ENCODE measurements at regions not wholly inside any gene's neighbourhood (a gene's known extent, or its start where the extent isn't known, plus 50 kb on each side); places are given as distances from the start of the nearest gene placed in this dataset.
A peak's percentile ranks its signal among the peaks of the same experiment; 100 is the strongest.
"Not testable (repeated sequence)": the region's sequence is repeated elsewhere in the genome, so short reads cannot be mapped to it uniquely, and the experiment has no call there.

GRCh38 chr4:132809298-132810032 is 339.6 kb upstream of the PCDH10 start:
- Histone ChIP-seq H3K4me3 (no peak overlapping the region), H3K36me3 (ENCODE audit: control insufficient read depth in 4 of 4, insufficient read depth in 4 of 4, low read length in 4 of 4) (no peaks in the 10 kb centered on the region), H3K27ac (ENCODE audit: low read depth in 1 of 2, low read length in 1 of 2) (no peak overlapping the region), H3K4me1 (ENCODE audit: control insufficient read depth in 5 of 5, insufficient read depth in 5 of 5, low read length in 5 of 5) (no peaks in the 10 kb centered on the region), H3K27me3 (ENCODE audit: control insufficient read depth in 3 of 3, insufficient read depth in 3 of 3, low read length in 2 of 3) (no peaks in the 10 kb centered on the region), H3K9ac (ENCODE audit: insufficient read depth in 1 of 2, low read length in 2 of 2) (no peak overlapping the region), H3K9me3 (ENCODE audit: control insufficient read depth in 4 of 4, insufficient read depth in 3 of 4, low read length in 3 of 4) (no peaks in the 10 kb centered on the region)
- WGBS, 2 donors, result 73 to 80% methylated on average over 16 of the region's 16 CpGs
- DNase-seq, result no peak
- no peak for TF ChIP-seq CTCF (IDR thresholded peaks at IDR 0.05; ENCODE audit: control extremely low read depth, extremely low read depth)
- no peak for ATAC-seq (ENCODE audit: insufficient read depth, low FRiP score)

DNA sequence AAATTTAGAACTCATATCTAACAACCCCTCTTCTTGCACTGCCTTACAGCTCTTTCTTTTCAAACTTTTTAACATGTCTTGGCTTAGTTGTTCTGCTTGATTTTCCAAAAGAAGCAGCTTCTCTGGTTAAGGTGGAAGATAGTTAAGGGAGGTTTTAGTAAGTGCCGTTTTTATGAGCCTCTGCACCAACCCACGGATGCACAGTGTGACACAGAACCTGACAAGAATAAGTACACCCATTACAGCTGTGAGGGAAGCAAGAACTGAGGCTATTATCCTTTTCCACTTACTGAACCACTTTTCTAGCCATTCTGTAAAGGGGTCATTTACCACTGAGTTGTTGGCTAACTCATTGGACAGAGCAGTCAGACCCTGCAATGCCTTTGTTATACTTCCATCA is 336.0 kb upstream of the PCDH10 start:
- H3K36me3 ChIP-seq (ENCODE audit: control insufficient read depth in 4 of 4, insufficient read depth in 4 of 4, low read length in 4 of 4); H3K4me3 ChIP-seq; H3K27me3 ChIP-seq (ENCODE audit: control insufficient read depth in 3 of 3, insufficient read depth in 3 of 3, low read length in 2 of 3); H3K4me1 ChIP-seq (ENCODE audit: control insufficient read depth in 5 of 5, insufficient read depth in 5 of 5, low read length in 5 of 5); H3K9me3 ChIP-seq (ENCODE audit: control insufficient read depth in 4 of 4, insufficient read depth in 3 of 4, low read length in 3 of 4); DNase-seq; H3K9ac ChIP-seq (ENCODE audit: insufficient read depth in 1 of 2, low read length in 2 of 2); H3K27ac ChIP-seq (ENCODE audit: low read depth in 1 of 2, low read length in 1 of 2); ATAC-seq (ENCODE audit: insufficient read depth, low FRiP score): not testable (repeated sequence)
- WGBS, 2 donors, result 81 to 89% methylated on average over 2 of the region's 2 CpGs

- WGBS, 2 donors, result 78 to 82% methylated on average over 15 of the region's 15 CpGs
- Histone ChIP-seq H3K9me3 (ENCODE audit: control insufficient read depth in 4 of 4, insufficient read depth in 3 of 4, low read length in 3 of 4) (no peaks in the 10 kb centered on the region), H3K27ac (ENCODE audit: low read depth in 1 of 2, low read length in 1 of 2) (no peak overlapping the region), H3K9ac (ENCODE audit: insufficient read depth in 1 of 2, low read length in 2 of 2) (no peak overlapping the region), H3K4me1 (ENCODE audit: control insufficient read depth in 5 of 5, insufficient read depth in 5 of 5, low read length in 5 of 5) (no peaks in the 10 kb centered on the region), H3K4me3 (no peak overlapping the region), H3K36me3 (ENCODE audit: control insufficient read depth in 4 of 4, insufficient read depth in 4 of 4, low read length in 4 of 4) (no peaks in the 10 kb centered on the region), H3K27me3 (ENCODE audit: control insufficient read depth in 3 of 3, insufficient read depth in 3 of 3, low read length in 2 of 3) (no peaks in the 10 kb centered on the region)
- ATAC-seq (ENCODE audit: insufficient read depth, low FRiP score) (no peak), DNase-seq (peak in 2 of 3 donors; percentile 1 to 2)
- TF ChIP-seq CTCF (IDR thresholded peaks at IDR 0.05; ENCODE audit: control extremely low read depth, extremely low read depth), result no peak
These were observed 331.0 kb upstream of the PCDH10 start for GRCh38 chr4:132818091-132818490.

GRCh38 chr4:132823419-132823818 is 325.7 kb upstream of the PCDH10 start:
- Histone ChIP-seq H3K27me3 (ENCODE audit: control insufficient read depth in 3 of 3, insufficient read depth in 3 of 3, low read length in 2 of 3) (no peaks in the 10 kb centered on the region), H3K9ac (ENCODE audit: insufficient read depth in 1 of 2, low read length in 2 of 2) (no peak overlapping the region), H3K4me3 (no peak overlapping the region), H3K27ac (ENCODE audit: low read depth in 1 of 2, low read length in 1 of 2) (no peak overlapping the region), H3K36me3 (ENCODE audit: control insufficient read depth in 4 of 4, insufficient read depth in 4 of 4, low read length in 4 of 4) (no peaks in the 10 kb centered on the region), H3K4me1 (ENCODE audit: control insufficient read depth in 5 of 5, insufficient read depth in 5 of 5, low read length in 5 of 5) (no peaks in the 10 kb centered on the region), H3K9me3 (ENCODE audit: control insufficient read depth in 4 of 4, insufficient read depth in 3 of 4, low read length in 3 of 4) (peaks cover 0 to 3% (median 0%) of the 10 kb centered on the region in 4 donors)
- WGBS, 2 donors, result 65 to 67% methylated on average over 1 of the region's 1 CpG
- ATAC-seq (ENCODE audit: insufficient read depth, low FRiP score) (no peak), DNase-seq (no peak)
- no peak for TF ChIP-seq CTCF (IDR thresholded peaks at IDR 0.05; ENCODE audit: control extremely low read depth, extremely low read depth)
